ENCODE measurements at regions not wholly inside any gene's neighbourhood (a gene's known extent, or its start where the extent isn't known, plus 50 kb on each side); places are given as distances from the start of the nearest gene placed in this dataset.

- Histone ChIP-seq H3K4me3 (no peak overlapping the region), H3K27ac (no peak overlapping the region), H3K4me1 (no peaks in the 10 kb centered on the region), H3K36me3 (no peaks in the 10 kb centered on the region), H3K27me3 (no peaks in the 10 kb centered on the region), H3K9me3 (no peaks in the 10 kb centered on the region)
- no peak for TF ChIP-seq CTCF (IDR thresholded peaks at IDR 0.05)
- no peak for DNase-seq (ENCODE audit: low spot score)
Measured at GRCh38 chr2:104476563-104476988, 377.3 kb upstream of the POU3F3 start.

GRCh38 chr2:104481341-104481740, 372.6 kb upstream of the POU3F3 start:
- H3K36me3 ChIP-seq = no peaks in the 10 kb centered on the region
- H3K4me3 ChIP-seq = no peak overlapping the region
- DNase-seq (ENCODE audit: low spot score) = no peak
- H3K9me3 ChIP-seq = no peaks in the 10 kb centered on the region
- no peaks in the 10 kb centered on the region for H3K4me1 ChIP-seq
- H3K27ac ChIP-seq = no peak overlapping the region
- TF ChIP-seq CTCF (IDR thresholded peaks at IDR 0.05) = no peak
- no peaks in the 10 kb centered on the region for H3K27me3 ChIP-seq

- Histone ChIP-seq H3K9me3 (no peaks in the 10 kb centered on the region), H3K27me3 (no peaks in the 10 kb centered on the region), H3K4me1 (no peaks in the 10 kb centered on the region), H3K27ac (no peak overlapping the region), H3K4me3 (no peak overlapping the region), H3K36me3 (no peaks in the 10 kb centered on the region)
- TF ChIP-seq CTCF (IDR thresholded peaks at IDR 0.05) = no peak
- DNase-seq (ENCODE audit: low spot score) = no peak
Measured at GRCh38 chr2:104487366-104487765, 366.5 kb upstream of the POU3F3 start.

GRCh38 chr2:104493698-104494097, 360.2 kb upstream of the POU3F3 start:
- H3K27me3 ChIP-seq = no peaks in the 10 kb centered on the region
- TF ChIP-seq CTCF (IDR thresholded peaks at IDR 0.05) = no peak
- no peak for DNase-seq (ENCODE audit: low spot score)
- H3K9me3 ChIP-seq = no peaks in the 10 kb centered on the region
- H3K4me1 ChIP-seq = no peaks in the 10 kb centered on the region
- no peaks in the 10 kb centered on the region for H3K36me3 ChIP-seq
- H3K27ac ChIP-seq = no peak overlapping the region
- no peak overlapping the region for H3K4me3 ChIP-seq

- Histone ChIP-seq H3K4me3 (no peak overlapping the region), H3K36me3 (no peaks in the 10 kb centered on the region), H3K4me1 (no peaks in the 10 kb centered on the region), H3K27me3 (no peaks in the 10 kb centered on the region), H3K9me3 (no peaks in the 10 kb centered on the region), H3K27ac (no peak overlapping the region)
- DNase-seq (ENCODE audit: low spot score) = no peak
- TF ChIP-seq CTCF (IDR thresholded peaks at IDR 0.05) = no peak
Measured at GRCh38 chr2:104501342-104501741, 352.6 kb upstream of the POU3F3 start.

GRCh38 chr2:104501929-104502328, 352.0 kb upstream of the POU3F3 start:
- H3K9me3 ChIP-seq = no peaks in the 10 kb centered on the region
- no peaks in the 10 kb centered on the region for H3K36me3 ChIP-seq
- no peak for DNase-seq (ENCODE audit: low spot score)
- H3K4me1 ChIP-seq = no peaks in the 10 kb centered on the region
- H3K27ac ChIP-seq = no peak overlapping the region
- no peaks in the 10 kb centered on the region for H3K27me3 ChIP-seq
- no peak for TF ChIP-seq CTCF (IDR thresholded peaks at IDR 0.05)
- H3K4me3 ChIP-seq = no peak overlapping the region
